GM18507 (cell line): ENCODE measurements at regions not wholly inside any gene's neighbourhood (a gene's known extent, or its start where the extent isn't known, plus 50 kb on each side); places are given as distances from the start of the nearest gene placed in this dataset.
"Not testable (repeated sequence)": the region's sequence is repeated elsewhere in the genome, so short reads cannot be mapped to it uniquely, and the experiment has no call there.

Source experiments
- DNase-seq: peaks from one replicate; pipeline ENCODE4 v3.0.0; 2011; ENCODE audit warnings: low read depth; ENCODE audit not compliant: insufficient read length; ENCODE audit errors: extremely low spot score
- FAIRE-seq: peaks from 2 replicates; lab custom pipeline; 2011; peaks lifted over from hg19 to GRCh38; lab: Jason Lieb, UNC

DNA sequence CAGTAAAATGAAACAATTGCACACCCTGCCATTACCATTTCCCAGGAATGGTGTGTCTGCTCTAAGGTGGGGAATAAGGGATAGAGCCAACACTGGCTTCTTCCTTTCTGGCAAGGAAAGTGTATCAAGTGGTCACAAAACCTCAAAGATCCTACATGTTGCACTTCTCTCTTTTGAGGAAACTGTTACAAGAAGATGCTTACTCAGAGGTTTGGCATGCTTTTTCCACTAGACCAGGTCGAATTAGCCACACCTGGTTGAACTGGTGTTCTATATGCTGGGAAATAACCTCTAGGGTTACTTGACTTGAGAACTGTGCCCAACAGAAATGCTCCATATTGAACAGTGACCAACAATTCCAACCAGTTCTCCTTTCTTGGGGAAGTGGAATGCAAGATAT, 102.9 kb downstream of the LRRN1 start:
- no peak for DNase-seq
- no peak for FAIRE-seq

DNA sequence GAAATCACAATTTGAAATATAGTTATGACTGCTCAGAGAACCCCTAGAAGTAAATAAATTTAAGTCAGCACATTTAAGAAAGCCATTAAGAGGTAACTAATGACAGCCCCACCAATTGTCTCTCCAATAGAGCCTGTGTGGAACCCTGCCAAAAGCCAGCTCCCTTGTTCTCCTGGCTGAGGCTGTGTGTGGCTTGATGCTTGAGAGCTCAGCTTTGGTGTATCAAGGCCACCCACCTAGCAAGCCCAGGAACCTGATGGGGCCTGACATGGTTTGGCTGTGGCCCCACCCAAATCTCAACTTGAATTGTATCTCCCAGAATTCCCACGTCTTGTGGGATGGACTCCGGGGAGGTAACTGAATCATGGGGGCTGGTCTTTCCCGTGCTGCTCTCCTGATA, 106.9 kb downstream of the LRRN1 start:
- FAIRE-seq: no peak
- DNase-seq: no peak

DNA sequence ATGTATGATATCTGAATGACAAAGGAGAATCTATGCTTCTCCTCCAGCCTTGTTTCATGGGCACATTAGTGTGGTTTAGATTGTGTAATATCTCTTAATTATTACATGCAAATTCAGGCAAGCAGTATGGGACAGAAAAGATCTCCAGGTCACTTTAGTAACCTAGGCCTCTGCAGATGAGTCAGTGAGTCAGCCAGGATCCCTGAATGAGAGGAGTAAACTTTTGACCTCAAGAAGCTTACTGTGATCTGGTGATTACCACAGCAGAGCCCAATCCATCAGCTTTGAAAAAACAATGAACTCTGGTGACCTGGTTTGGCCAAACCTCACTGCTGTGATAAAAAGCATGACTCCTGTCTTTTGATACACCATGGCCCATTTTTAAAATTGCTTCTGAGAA, 107.8 kb downstream of the LRRN1 start:
- DNase-seq (no peak), FAIRE-seq (no peak)

GRCh38 chr3:3918763-3919162, 119.5 kb downstream of the LRRN1 start:
- DNase-seq: no peak
- no peak for FAIRE-seq

GRCh38 chr3:3919316-3919715, 120.1 kb downstream of the LRRN1 start:
- no peak for FAIRE-seq

GRCh38 chr3:3923619-3924018, 124.4 kb downstream of the LRRN1 start:
- DNase-seq: no peak
- no peak for FAIRE-seq

More at GRCh38 chr3:3919316-3919715, 120.1 kb downstream of the LRRN1 start:
- DNase-seq: no peak

DNA sequence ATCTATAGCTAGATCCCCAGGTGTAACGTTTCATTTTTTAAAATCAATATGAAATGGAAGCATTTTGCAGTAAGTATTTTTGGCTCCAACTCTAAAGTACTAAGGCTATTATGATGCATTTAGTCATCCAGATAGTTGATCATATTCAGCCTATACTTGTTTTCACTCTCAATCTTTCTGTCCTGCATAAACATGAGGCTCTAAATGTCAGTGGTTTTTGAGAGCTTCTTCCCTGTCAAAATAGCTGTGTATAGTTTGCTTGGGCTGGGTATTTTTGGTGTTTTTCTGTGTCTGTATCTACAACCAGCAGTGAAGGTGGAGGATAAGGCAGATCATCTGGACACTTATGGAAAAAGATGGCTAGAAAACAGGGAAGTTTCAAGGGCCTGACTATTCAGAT, 128.0 kb downstream of the LRRN1 start:
- no peak for DNase-seq
- no peak for FAIRE-seq

DNA sequence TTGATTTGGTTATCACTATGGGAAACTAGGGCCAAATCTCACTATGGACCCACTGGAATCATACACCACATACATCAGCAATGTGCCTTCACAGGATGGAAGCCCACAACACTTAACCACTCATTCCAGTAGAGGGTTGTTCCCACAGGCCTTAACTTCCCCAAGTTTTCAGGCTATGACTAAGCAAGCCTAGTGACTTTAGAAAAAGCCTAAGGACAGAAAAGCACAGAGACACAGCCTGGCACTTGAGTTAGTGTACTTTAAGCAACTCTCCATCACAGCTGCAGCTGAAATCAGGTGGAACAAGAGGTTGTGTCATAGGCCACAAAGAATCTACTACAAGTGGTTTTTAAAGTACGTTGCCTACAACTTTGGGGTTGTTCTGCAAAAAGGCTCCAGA, 128.7 kb downstream of the LRRN1 start:
- DNase-seq: no peak
- FAIRE-seq: no peak

GRCh38 chr3:3941380-3941779, 142.1 kb downstream of the LRRN1 start:
- DNase-seq, FAIRE-seq: not testable (repeated sequence)

- no peak for DNase-seq
- no peak for FAIRE-seq
Observed at GRCh38 chr3:3951071-3951470, 151.8 kb downstream of the LRRN1 start.

- no peak for DNase-seq
- FAIRE-seq: no peak
Observed at GRCh38 chr3:3951501-3951900, 152.3 kb downstream of the LRRN1 start.

DNA sequence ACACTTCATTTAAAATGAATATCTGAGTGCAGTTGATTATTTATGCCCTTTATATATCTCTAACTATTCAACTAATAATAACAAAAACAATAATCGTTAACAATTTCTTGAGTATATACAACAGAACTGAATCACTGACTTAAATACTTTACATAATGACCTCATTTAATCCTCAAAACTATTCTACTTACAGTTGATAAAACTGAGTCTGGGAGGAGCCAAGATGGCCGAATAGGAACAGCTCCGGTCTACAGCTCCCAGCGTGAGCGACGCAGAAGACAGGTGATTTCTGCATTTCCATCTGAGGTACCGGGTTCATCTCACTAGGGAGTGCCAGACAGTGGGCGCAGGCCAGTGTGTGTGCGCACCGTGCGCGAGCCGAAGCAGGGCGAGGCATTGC, 163.6 kb downstream of the LRRN1 start:
- DNase-seq, FAIRE-seq: not testable (repeated sequence)

DNA sequence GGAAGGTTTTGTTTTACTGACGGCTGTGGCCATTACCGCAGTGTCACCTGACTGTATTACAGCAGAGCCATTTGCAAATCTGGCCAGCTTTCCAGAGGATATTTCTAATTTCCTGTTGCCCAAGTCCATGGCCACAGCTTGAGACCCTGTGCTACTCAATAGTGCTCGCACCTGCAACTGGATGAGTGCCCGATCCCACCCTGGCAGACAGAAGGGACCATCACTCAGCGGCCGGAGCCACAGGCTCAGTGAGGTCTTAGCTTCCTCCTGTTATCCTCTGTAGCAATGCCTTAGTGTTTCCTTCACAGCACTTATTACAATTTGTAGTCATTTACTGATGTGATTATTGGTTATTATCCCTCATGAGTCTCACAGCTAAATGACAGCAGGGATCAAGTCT, 184.8 kb downstream of the LRRN1 start:
- FAIRE-seq (no peak), DNase-seq (no peak)

DNA sequence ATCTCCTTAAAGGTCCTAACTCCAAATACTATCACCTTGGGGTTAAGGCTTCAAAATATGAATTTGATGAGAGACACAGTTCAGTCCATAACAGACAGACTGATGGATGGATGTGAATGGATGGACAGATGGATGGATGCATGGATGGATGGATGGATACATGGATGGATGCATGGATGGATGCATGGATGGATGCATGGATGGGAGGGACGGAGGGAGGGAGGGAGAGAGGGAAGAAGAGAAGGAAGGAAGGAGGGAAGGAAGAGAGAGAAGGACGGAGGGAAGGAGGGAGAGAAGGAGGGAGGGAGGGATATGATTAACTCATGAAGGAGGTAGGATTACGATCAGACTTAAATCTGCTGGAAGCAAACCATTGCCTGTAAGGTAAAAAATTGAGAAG, 192.4 kb downstream of the LRRN1 start:
- FAIRE-seq: no peak
- DNase-seq: no peak

GRCh38 chr3:3992312-3992874, 193.2 kb downstream of the LRRN1 start:
- DNase-seq (no peak), FAIRE-seq (no peak)

- FAIRE-seq (peak; percentile 86), DNase-seq (no peak)
Observed at GRCh38 chr3:3998140-3998922, 199.1 kb downstream of the LRRN1 start.

DNA sequence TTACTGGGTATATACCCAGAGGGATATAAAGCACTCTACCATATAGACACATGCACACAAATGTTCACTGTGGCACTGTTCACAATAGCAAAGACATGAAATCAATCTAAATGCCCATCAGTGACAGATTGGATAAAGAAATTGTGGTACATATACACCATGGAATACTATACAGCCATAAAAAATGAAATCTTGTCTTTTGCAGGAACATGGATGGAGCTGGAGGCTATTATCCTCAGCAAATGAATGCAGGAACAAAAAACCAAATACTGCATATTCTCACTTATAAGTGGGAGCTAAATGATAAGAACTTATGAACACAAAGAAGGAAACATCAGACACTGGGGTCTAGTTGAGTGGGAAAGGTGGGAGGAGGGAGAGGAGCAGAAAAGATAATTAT, 200.1 kb downstream of the LRRN1 start:
- DNase-seq, FAIRE-seq: not testable (repeated sequence)

- FAIRE-seq: no peak
- DNase-seq: no peak
Observed at GRCh38 chr3:4001976-4002375, 202.7 kb downstream of the LRRN1 start.

GRCh38 chr3:4006288-4006687, 207.1 kb downstream of the LRRN1 start:
- no peak for FAIRE-seq

DNA sequence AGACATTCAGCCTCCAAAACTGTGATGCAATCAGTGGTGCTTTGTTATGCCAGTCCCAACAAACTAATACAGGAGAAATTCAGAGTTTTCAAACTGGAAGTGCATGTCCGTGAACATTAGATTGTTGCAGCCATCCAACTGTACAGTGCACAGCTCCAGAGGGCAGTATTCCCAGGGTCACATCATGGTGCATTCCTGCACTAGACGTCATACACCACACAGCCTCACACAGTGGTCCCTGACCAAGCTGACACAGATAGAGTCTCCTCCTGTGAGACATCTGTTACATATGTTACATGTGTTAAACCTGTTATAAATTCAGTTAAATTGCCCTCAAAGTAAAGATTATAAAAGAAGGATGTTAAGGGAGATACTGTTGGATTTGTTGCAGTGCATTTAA, 209.0 kb downstream of the LRRN1 start:
- FAIRE-seq: no peak
- no peak for DNase-seq

More at GRCh38 chr3:4006288-4006687, 207.1 kb downstream of the LRRN1 start:
- no peak for DNase-seq

- FAIRE-seq: no peak
Observed at GRCh38 chr3:4011166-4011565, 211.9 kb downstream of the LRRN1 start.

More at GRCh38 chr3:4011166-4011565, 211.9 kb downstream of the LRRN1 start:
- no peak for DNase-seq
